Upper lobe of left lung (tissue), 6 donors: ENCODE measurements at regions not wholly inside any gene's neighbourhood (a gene's known extent, or its start where the extent isn't known, plus 50 kb on each side); places are given as distances from the start of the nearest gene placed in this dataset.
"Not testable (repeated sequence)": the region's sequence is repeated elsewhere in the genome, so short reads cannot be mapped to it uniquely, and the experiment has no call there.

ENCODE experiments used
- ATAC-seq, 2 donors: fragments of 200-7000 bp; cut with Tn5 transposase; one replicate each; pipeline ENCODE4 v1.9.1; 2022; ENCODE audit warnings: mild to moderate bottlenecking in 2 of 2, moderate library complexity in 2 of 2; ENCODE audit not compliant: low FRiP score in 2 of 2
- DNase-seq, 2 donors: peaks; one replicate each; pipeline ENCODE4 v3.0.0-alpha.2; 2019 to 2020
- H3K27ac ChIP-seq, 4 donors: fragments of 200-600 bp; sonication (generic); one replicate each; pipeline ENCODE4 v1.5.1; 2016 to 2019
- H3K27me3 ChIP-seq, 4 donors: fragments of 200-600 bp; sonication (generic); one replicate each; pipeline ENCODE4 v1.5.1; 2017 to 2019
- H3K36me3 ChIP-seq, 4 donors: fragments of 200-600 bp; sonication (generic); one replicate each; pipeline ENCODE4 v1.5.1; 2016 to 2019
- H3K4me1 ChIP-seq, 4 donors: fragments of 200-600 bp; sonication (generic); one replicate each; pipeline ENCODE4 v1.5.1; 2018 to 2019
- H3K4me3 ChIP-seq, 4 donors: fragments of 200-600 bp; sonication (generic); one replicate each; pipeline ENCODE4 v1.5.1; 2017 to 2019; ENCODE audit warnings: mild to moderate bottlenecking in 2 of 4, moderate library complexity in 1 of 4
- H3K9me3 ChIP-seq, 4 donors: fragments of 200-600 bp; sonication (generic); one replicate each; pipeline ENCODE4 v1.5.1; 2018 to 2019
- CTCF ChIP-seq, 6 experiments: fragments of 450-650 bp in 4 of 6; fragments of 200-600 bp in 2 of 6; sonication (generic) in 2 of 6; IDR thresholded peaks; one replicate each; pipeline ENCODE4 v1.5.1; 2016 to 2019; ENCODE audit warnings: antibody characterized with exemption in 6 of 6
- EP300 ChIP-seq, 4 donors: sonication (generic); formaldehyde crosslinking; IDR thresholded peaks; one replicate each; pipeline ENCODE4 v1.5.1; 2017; ENCODE audit warnings: antibody characterized with exemption in 4 of 4, control low read depth in 2 of 4
- POLR2A ChIP-seq, 4 donors: fragments of 450-650 bp; IDR thresholded peaks; one replicate each; pipeline ENCODE4 v1.5.1; 2016 to 2017; ENCODE audit warnings: antibody characterized with exemption in 4 of 4, mild to moderate bottlenecking in 2 of 4
- POLR2AphosphoS5 ChIP-seq, 2 donors: sonication (generic); formaldehyde crosslinking; IDR thresholded peaks; one replicate each; pipeline ENCODE4 v1.5.1; 2017; ENCODE audit warnings: antibody characterized with exemption in 2 of 2
- WGBS, 2 donors: methylation state at CpG; one replicate each; pipeline ENCODE4 v1.1.5; 2017 to 2018; 5-methylcytosine and 5-hydroxymethylcytosine counted together
- donor health status: DM: no; HTN: no; CAD: no; lungs with moderate emphysema.
- donor health status: DM: no; HTN: yes; CAD: no; lungs with severe emphysema.

GRCh38 chr15:45869034-45869668, 234.3 kb downstream of the SQOR start:
- Histone ChIP-seq H3K27me3 (no peaks in the 10 kb centered on the region), H3K36me3 (no peaks in the 10 kb centered on the region), H3K4me3 (no peak overlapping the region), H3K9me3 (no peaks in the 10 kb centered on the region), H3K4me1 (no peaks in the 10 kb centered on the region), H3K27ac (no peak overlapping the region)
- DNase-seq (no peak), ATAC-seq (no peak)
- WGBS, 2 donors: 80 to 83% methylated on average over 5 of the region's 5 CpGs
- TF ChIP-seq POLR2AphosphoS5 (IDR thresholded peaks at IDR 0.05) (no peak), CTCF (IDR thresholded peaks at IDR 0.05) (no peak), EP300 (IDR thresholded peaks at IDR 0.05) (no peak), POLR2A (IDR thresholded peaks at IDR 0.05) (no peak)

DNA sequence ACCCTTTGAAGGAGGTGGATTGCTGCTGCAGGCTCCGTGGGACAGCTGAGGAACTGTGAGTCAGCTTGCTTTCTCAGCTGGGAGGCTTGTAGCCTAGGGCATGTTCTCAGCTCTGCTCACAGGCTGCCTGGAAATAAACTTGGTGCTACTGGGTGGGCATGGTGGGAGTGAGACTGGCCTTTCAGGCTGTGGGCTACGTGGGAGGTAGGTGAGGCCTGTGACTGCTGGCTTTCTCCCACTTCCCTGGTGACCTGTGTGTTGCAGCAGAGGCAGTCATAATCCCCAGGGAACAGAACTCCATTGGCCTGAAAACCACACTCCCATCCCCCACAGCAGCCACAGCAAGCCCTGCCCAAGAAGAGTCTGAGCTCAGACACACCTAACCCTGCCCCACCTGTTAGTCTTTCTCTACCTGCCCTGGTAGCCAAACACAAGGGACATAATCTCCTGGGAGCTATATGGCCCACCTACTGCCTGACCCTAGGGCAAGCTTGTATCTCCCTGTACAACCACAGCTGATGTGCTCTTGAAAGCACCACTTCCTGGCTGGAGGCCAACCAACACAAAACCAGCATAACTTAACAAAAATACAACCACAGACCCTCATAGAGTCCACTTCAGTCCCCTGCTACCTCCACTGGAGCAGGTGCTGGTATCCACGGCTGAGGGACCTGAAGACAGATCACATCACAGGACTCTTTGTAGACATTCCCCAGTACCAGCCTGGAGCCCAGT, 236.5 kb downstream of the SQOR start:
- Histone ChIP-seq H3K9me3 (no peaks in the 10 kb centered on the region), H3K4me1 (no peaks in the 10 kb centered on the region), H3K27me3 (no peaks in the 10 kb centered on the region), H3K27ac (no peak overlapping the region), H3K4me3 (no peak overlapping the region), H3K36me3 (no peaks in the 10 kb centered on the region)
- no peak for ATAC-seq
- DNase-seq: no peak
- WGBS, 2 donors: 75 to 78% methylated on average over 1 to 3 of the region's 3 CpGs
- no peak for TF ChIP-seq CTCF (IDR thresholded peaks at IDR 0.05)
- no peak for TF ChIP-seq POLR2AphosphoS5 (IDR thresholded peaks at IDR 0.05)
- no peak for TF ChIP-seq POLR2A (IDR thresholded peaks at IDR 0.05)

DNA sequence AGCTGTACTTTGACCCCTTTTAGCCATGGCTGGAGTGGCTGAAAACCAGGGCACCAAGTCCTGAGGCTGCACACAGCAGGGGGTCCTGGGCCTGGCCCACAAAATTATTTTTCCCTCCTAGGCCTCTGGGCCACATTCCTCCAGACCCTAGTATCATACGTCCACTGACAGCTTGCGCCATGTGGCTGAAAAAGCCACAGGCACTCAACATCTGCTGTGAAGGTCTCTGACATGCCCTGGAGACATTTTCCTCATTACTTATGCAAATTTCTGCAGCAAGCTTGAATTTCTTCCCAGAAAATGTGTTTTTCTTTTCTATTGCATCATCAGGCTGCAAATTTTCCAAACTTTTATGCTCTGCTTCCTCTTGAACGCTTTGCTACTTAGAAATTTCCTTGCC, 239.0 kb downstream of the SQOR start:
- no peak for DNase-seq
- Histone ChIP-seq H3K4me1 (no peaks in the 10 kb centered on the region), H3K27me3 (no peaks in the 10 kb centered on the region), H3K4me3 (no peak overlapping the region), H3K9me3 (no peaks in the 10 kb centered on the region), H3K36me3 (no peaks in the 10 kb centered on the region), H3K27ac (no peak overlapping the region)
- 67 to 72% methylated on average over 3 of the region's 3 CpGs for WGBS, 2 donors
- TF ChIP-seq EP300 (IDR thresholded peaks at IDR 0.05) (no peak), POLR2A (IDR thresholded peaks at IDR 0.05) (no peak), POLR2AphosphoS5 (IDR thresholded peaks at IDR 0.05) (no peak), CTCF (IDR thresholded peaks at IDR 0.05) (no peak)
- ATAC-seq: no peak

DNA sequence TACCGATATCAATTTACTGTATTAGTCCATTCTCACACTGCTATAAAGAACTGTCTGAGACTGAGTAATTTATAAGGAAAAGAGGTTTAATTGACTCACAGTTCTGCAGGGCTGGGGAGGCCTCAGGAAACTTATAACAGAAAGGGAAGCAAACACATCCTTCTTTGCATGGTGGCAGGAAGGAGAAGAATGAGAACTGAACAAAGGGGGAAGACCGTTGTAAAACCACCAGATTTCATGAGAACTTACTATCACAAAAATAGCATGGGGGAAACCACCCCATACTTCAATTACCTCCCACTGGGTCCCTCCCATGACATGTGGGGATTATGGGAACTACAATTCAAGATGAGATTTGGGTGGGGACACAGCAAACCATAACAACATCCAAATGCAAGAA, 239.7 kb downstream of the SQOR start:
- H3K4me1 ChIP-seq, H3K27me3 ChIP-seq, H3K27ac ChIP-seq, H3K4me3 ChIP-seq, H3K36me3 ChIP-seq, DNase-seq, ATAC-seq, H3K9me3 ChIP-seq: not testable (repeated sequence)
- 73 to 81% methylated on average over 2 of the region's 2 CpGs for WGBS, 2 donors

DNA sequence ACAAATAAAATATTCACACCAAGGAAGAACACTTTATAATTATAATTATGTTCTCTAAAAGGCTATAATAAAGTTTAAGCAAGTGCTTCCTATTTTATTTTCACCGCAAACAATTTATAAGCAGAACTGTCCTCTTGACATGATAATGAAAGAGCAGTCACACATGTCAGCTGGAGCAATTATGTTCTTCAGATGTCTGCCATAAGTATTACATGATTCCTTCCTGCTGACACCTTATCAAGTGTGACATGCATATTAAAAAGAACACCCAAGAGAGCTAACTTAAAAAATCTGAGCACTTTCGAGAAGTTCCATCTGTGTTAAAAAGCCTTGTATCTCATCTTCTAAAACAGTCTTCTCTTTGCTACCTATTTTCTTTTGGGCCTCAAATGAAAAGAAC, 249.5 kb downstream of the SQOR start:
- H3K36me3 ChIP-seq: no peaks in the 10 kb centered on the region
- H3K27ac ChIP-seq: no peak overlapping the region
- no peak for TF ChIP-seq POLR2AphosphoS5 (IDR thresholded peaks at IDR 0.05)
- no peak for TF ChIP-seq CTCF (IDR thresholded peaks at IDR 0.05)
- TF ChIP-seq POLR2A (IDR thresholded peaks at IDR 0.05): no peak
- no peak for TF ChIP-seq EP300 (IDR thresholded peaks at IDR 0.05)
- WGBS, 2 donors: 85 to 86% methylated on average over 2 of the region's 2 CpGs
- H3K9me3 ChIP-seq: peaks cover 0 to 6% (median 0%) of the 10 kb centered on the region in 4 donors
- no peak overlapping the region for H3K4me3 ChIP-seq
- no peak for ATAC-seq
- DNase-seq: no peak
- H3K4me1 ChIP-seq: no peaks in the 10 kb centered on the region
- H3K27me3 ChIP-seq: no peaks in the 10 kb centered on the region
